ENCODE measurements at regions not wholly inside any gene's neighbourhood (a gene's known extent, or its start where the extent isn't known, plus 50 kb on each side); places are given as distances from the start of the nearest gene placed in this dataset.

GRCh38 chr16:35572186-35572585 is 2112.8 kb downstream of the TP53TG3F start:
- TF ChIP-seq, protein P1, sequence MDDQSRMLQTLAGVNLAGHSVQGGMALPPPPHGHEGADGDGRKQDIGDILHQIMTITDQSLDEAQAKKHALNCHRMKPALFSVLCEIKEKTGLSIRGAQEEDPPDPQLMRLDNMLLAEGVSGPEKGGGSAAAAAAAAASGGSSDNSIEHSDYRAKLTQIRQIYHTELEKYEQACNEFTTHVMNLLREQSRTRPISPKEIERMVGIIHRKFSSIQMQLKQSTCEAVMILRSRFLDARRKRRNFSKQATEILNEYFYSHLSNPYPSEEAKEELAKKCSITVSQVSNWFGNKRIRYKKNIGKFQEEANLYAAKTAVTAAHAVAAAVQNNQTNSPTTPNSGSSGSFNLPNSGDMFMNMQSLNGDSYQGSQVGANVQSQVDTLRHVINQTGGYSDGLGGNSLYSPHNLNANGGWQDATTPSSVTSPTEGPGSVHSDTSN (CRISPR knock-in tag; IDR thresholded peaks at IDR 0.05): no peak
- TF ChIP-seq ZNF514 (tag by site-specific recombination; IDR thresholded peaks at IDR 0.05) (no peak), ZNF768 (tag by site-specific recombination; IDR thresholded peaks at IDR 0.05) (no peak), ZIC2 (tag by site-specific recombination; IDR thresholded peaks at IDR 0.05) (no peak), SP3 (tag by site-specific recombination; IDR thresholded peaks at IDR 0.05) (no peak), KLF1 (tag by site-specific recombination; IDR thresholded peaks at IDR 0.05) (no peak), SCRT2 (tag by site-specific recombination; IDR thresholded peaks at IDR 0.05) (no peak), ZNF433 (tag by site-specific recombination; IDR thresholded peaks at IDR 0.05; ENCODE audit: low read depth) (no peak), BCL11A (tag by site-specific recombination; IDR thresholded peaks at IDR 0.05; ENCODE audit: low read depth) (no peak), ZNF2 (tag by site-specific recombination; IDR thresholded peaks at IDR 0.05) (no peak), ZNF10 (tag by site-specific recombination; IDR thresholded peaks at IDR 0.05) (no peak), ZNF529 (tag by site-specific recombination; IDR thresholded peaks at IDR 0.05; ENCODE audit: insufficient replicate concordance) (no peak), ZNF362 (tag by site-specific recombination; IDR thresholded peaks at IDR 0.05) (no peak), ZNF777 (tag by site-specific recombination; IDR thresholded peaks at IDR 0.05; ENCODE audit: borderline replicate concordance) (no peak), ZNF311 (tag by site-specific recombination; IDR thresholded peaks at IDR 0.05; ENCODE audit: borderline replicate concordance) (no peak), ZNF501 (tag by site-specific recombination; IDR thresholded peaks at IDR 0.05) (no peak)
- TF ChIP-seq, protein P2, sequence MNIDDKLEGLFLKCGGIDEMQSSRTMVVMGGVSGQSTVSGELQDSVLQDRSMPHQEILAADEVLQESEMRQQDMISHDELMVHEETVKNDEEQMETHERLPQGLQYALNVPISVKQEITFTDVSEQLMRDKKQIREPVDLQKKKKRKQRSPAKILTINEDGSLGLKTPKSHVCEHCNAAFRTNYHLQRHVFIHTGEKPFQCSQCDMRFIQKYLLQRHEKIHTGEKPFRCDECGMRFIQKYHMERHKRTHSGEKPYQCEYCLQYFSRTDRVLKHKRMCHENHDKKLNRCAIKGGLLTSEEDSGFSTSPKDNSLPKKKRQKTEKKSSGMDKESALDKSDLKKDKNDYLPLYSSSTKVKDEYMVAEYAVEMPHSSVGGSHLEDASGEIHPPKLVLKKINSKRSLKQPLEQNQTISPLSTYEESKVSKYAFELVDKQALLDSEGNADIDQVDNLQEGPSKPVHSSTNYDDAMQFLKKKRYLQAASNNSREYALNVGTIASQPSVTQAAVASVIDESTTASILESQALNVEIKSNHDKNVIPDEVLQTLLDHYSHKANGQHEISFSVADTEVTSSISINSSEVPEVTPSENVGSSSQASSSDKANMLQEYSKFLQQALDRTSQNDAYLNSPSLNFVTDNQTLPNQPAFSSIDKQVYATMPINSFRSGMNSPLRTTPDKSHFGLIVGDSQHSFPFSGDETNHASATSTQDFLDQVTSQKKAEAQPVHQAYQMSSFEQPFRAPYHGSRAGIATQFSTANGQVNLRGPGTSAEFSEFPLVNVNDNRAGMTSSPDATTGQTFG (tag by site-specific recombination; IDR thresholded peaks at IDR 0.05; ENCODE audit: borderline replicate concordance): no peak
- TF ChIP-seq, protein P3, sequence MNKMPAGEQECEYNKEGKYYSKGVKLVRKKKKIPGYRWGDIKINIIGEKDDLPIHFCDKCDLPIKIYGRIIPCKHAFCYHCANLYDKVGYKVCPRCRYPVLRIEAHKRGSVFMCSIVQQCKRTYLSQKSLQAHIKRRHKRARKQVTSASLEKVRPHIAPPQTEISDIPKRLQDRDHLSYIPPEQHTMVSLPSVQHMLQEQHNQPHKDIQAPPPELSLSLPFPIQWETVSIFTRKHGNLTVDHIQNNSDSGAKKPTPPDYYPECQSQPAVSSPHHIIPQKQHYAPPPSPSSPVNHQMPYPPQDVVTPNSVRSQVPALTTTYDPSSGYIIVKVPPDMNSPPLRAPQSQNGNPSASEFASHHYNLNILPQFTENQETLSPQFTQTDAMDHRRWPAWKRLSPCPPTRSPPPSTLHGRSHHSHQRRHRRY (tag by site-specific recombination; IDR thresholded peaks at IDR 0.05): no peak
- ChIA-PET CTCF (no interaction called here), POLR2A (no interaction called here)
- Histone ChIP-seq H3K27ac (ENCODE audit: extremely low read depth, low read depth, low read length) (no peak overlapping the region), H3K4me1 (ENCODE audit: control insufficient read depth, insufficient read depth, low read length) (no peaks in the 10 kb centered on the region), H3K36me3 (ENCODE audit: control insufficient read depth in 2 of 2, insufficient read depth in 1 of 2, low read length in 2 of 2) (no peaks in the 10 kb centered on the region), H3K9me3 (ENCODE audit: control insufficient read depth, insufficient read depth, low read depth, low read length) (no peaks in the 10 kb centered on the region), H3K4me3 (ENCODE audit: low read depth, low read length) (no peak overlapping the region)

DNA sequence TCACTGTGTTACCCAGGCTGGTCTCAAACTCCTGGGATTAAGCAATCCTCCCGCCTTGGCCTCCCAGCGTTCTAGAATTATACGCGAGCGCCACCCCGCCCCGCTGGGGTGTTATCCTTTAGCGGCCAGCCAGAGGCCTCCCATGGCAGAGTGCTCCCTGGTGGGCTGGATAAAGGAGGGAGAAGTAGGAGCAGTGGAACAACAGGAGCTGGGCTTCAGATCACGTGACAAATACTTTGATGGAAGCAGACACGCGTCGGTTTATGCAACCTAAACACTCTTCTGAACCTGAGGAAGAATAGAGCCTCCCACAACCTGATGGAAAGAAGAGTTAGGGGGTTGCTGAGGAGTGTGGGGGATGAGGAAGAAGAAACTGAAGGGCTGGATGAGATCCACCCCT is 2114.0 kb downstream of the TP53TG3F start:
- POLR2A ChIA-PET: no interaction called here
- H3K4me3 ChIP-seq (ENCODE audit: low read depth, low read length): no peak overlapping the region

More for the DNA sequence above, 2114.0 kb downstream of the TP53TG3F start:
- TF ChIP-seq ZNF146 (tag by site-specific recombination; IDR thresholded peaks at IDR 0.05): no peak
- TF ChIP-seq, protein P4, sequence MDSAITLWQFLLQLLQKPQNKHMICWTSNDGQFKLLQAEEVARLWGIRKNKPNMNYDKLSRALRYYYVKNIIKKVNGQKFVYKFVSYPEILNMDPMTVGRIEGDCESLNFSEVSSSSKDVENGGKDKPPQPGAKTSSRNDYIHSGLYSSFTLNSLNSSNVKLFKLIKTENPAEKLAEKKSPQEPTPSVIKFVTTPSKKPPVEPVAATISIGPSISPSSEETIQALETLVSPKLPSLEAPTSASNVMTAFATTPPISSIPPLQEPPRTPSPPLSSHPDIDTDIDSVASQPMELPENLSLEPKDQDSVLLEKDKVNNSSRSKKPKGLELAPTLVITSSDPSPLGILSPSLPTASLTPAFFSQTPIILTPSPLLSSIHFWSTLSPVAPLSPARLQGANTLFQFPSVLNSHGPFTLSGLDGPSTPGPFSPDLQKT (IDR thresholded peaks at IDR 0.05; ENCODE audit: borderline replicate concordance, low read depth, low read length): no peak
- TF ChIP-seq ZNF600 (tag by site-specific recombination; IDR thresholded peaks at IDR 0.05): no peak
- no peak for TF ChIP-seq KLF10 (tag by site-specific recombination; IDR thresholded peaks at IDR 0.05)
- no peak for TF ChIP-seq ATF2 (tag by site-specific recombination; IDR thresholded peaks at IDR 0.05; ENCODE audit: low read depth)
- Histone ChIP-seq H3K9me3 (ENCODE audit: control insufficient read depth, insufficient read depth, low read depth, low read length) (no peaks in the 10 kb centered on the region), H3K36me3 (ENCODE audit: control insufficient read depth in 2 of 2, insufficient read depth in 1 of 2, low read length in 2 of 2) (no peaks in the 10 kb centered on the region), H3K27ac (ENCODE audit: extremely low read depth, low read depth, low read length) (no peak overlapping the region), H3K4me1 (ENCODE audit: control insufficient read depth, insufficient read depth, low read length) (no peaks in the 10 kb centered on the region)
- CTCF ChIA-PET: no interaction called here
